Loucy (cell line): ENCODE measurements at regions not wholly inside any gene's neighbourhood (a gene's known extent, or its start where the extent isn't known, plus 50 kb on each side); places are given as distances from the start of the nearest gene placed in this dataset.

ENCODE experiments used
- CTCF ChIP-seq: fragments of 200-600 bp; sonication (generic); conservative IDR thresholded peaks from 2 replicates; pipeline ENCODE4 v1.5.1; 2014; ENCODE audit warnings: mild to moderate bottlenecking, antibody characterized with exemption, low read length
- EZH2phosphoT487 ChIP-seq: fragments of 200-600 bp; IDR thresholded peaks from 2 replicates; pipeline ENCODE4 v1.6.1; 2018; ENCODE audit warnings: antibody characterized with exemption, mild to moderate bottlenecking, moderate library complexity, borderline replicate concordance

DNA sequence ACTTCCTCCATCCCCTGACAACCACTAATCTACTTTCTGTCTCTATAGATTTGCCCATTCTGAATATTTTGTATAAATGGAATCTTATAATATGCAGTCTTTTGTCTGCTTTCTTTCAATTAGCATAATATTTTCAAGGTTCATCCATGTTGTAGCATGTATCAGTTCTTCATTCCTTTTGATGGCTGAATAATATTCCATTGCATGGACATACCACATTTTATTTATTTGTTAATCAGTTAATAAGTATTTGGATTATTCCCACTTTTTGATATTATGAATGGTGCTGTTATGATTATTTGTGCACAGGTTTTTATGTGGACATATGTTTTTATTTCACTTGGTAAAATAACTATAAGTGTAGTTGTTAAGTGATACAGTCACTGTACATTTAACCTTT, 155.1 kb upstream of the WSCD2 start:
- TF ChIP-seq CTCF, result no peak
- no peak for TF ChIP-seq EZH2phosphoT487
